Suprapubic skin (tissue), 3 donors: ENCODE measurements at regions not wholly inside any gene's neighbourhood (a gene's known extent, or its start where the extent isn't known, plus 50 kb on each side); places are given as distances from the start of the nearest gene placed in this dataset.

Experiments
- CTCF ChIP-seq, 2 donors: fragments of 200-600 bp in 1 of 2; fragments of 450-650 bp in 1 of 2; sonication (generic) in 1 of 2; IDR thresholded peaks; one replicate each; pipeline ENCODE4 v1.5.1; 2016 to 2019; ENCODE audit warnings: antibody characterized with exemption in 2 of 2, mild to moderate bottlenecking in 1 of 2, moderate library complexity in 1 of 2
- EP300 ChIP-seq: sonication (generic); formaldehyde crosslinking; IDR thresholded peaks from one replicate; pipeline ENCODE4 v1.6.1; 2017; ENCODE audit warnings: antibody characterized with exemption
- POLR2A ChIP-seq, 2 donors: fragments of 450-650 bp; IDR thresholded peaks; one replicate each; pipeline ENCODE4 v1.6.1; 2017; ENCODE audit warnings: antibody characterized with exemption in 2 of 2, mild to moderate bottlenecking in 2 of 2, moderate library complexity in 2 of 2

GRCh38 chr7:36006636-36007229 is 146.3 kb upstream of the EEPD1 start:
- no peak for TF ChIP-seq CTCF (IDR thresholded peaks at IDR 0.05)
- TF ChIP-seq POLR2A (IDR thresholded peaks at IDR 0.05): no peak
- no peak for TF ChIP-seq EP300
